HEK293 (cell line): ENCODE measurements at regions not wholly inside any gene's neighbourhood (a gene's known extent, or its start where the extent isn't known, plus 50 kb on each side); places are given as distances from the start of the nearest gene placed in this dataset.

Experiments used
- CTCF ChIA-PET: fragments of 350-600 bp; formaldehyde crosslinking; extraction: SDS; loops from one replicate; lab custom pipeline; 2021; ENCODE audit warnings: antibody characterized with exemption; lab: Yijun Ruan, JAX
- POLR2A ChIA-PET: fragments of 300-600 bp; formaldehyde crosslinking; extraction: SDS; loops from one replicate; lab custom pipeline; 2020; ENCODE audit warnings: antibody characterized with exemption, inconsistent platforms; lab: Yijun Ruan, JAX
- H3K27ac ChIP-seq: fragments of 200-500 bp; sonication (Bioruptor generic); 2 replicates; pipeline ENCODE4 v1.5.1; 2014; ENCODE audit warnings: low read depth, low read length, control low read depth, inconsistent platforms; ENCODE audit errors: extremely low read depth
- H3K36me3 ChIP-seq, 2 experiments: fragments of 200-500 bp in 1 of 2; sonication (Bioruptor generic) in 1 of 2; 1 replicate in 1 of 2; 2 replicates in 1 of 2; pipeline ENCODE4 v1.5.1; 2014 to 2017; ENCODE audit warnings: inconsistent platforms in 2 of 2, low read length in 2 of 2; ENCODE audit not compliant: control insufficient read depth in 2 of 2, insufficient read depth in 1 of 2
- H3K4me1 ChIP-seq: fragments of 200-500 bp; sonication (Bioruptor generic); 2 replicates; pipeline ENCODE4 v1.5.1; 2014; ENCODE audit warnings: mild to moderate bottlenecking, low read length, inconsistent platforms; ENCODE audit not compliant: control insufficient read depth, insufficient read depth
- H3K4me3 ChIP-seq: 2 replicates; pipeline ENCODE4 v1.5.1; 2011; ENCODE audit warnings: low read depth, mild to moderate bottlenecking, control low read depth, low read length, moderate library complexity
- H3K9me3 ChIP-seq: fragments of 200-500 bp; sonication (Bioruptor generic); 2 replicates; pipeline ENCODE4 v1.5.1; 2014; ENCODE audit warnings: low read depth, low read length, inconsistent platforms; ENCODE audit not compliant: control insufficient read depth, insufficient read depth
- AEBP2 ChIP-seq: fragments of 450-650 bp; formaldehyde crosslinking; IDR thresholded peaks from 2 replicates; pipeline ENCODE4 v1.5.1; 2016; ENCODE audit warnings: missing biosample characterization, missing genetic modification characterization, borderline replicate concordance
- CTCF ChIP-seq: fragments of 450-650 bp; formaldehyde crosslinking; IDR thresholded peaks from 2 replicates; pipeline ENCODE4 v1.5.1; 2016; ENCODE audit warnings: missing biosample characterization, missing genetic modification characterization
- EGR2 ChIP-seq: fragments of 450-650 bp; formaldehyde crosslinking; IDR thresholded peaks from 2 replicates; pipeline ENCODE4 v1.5.1; 2016; ENCODE audit warnings: low read depth, missing biosample characterization, missing genetic modification characterization
- GLI4 ChIP-seq: fragments of 450-650 bp; formaldehyde crosslinking; IDR thresholded peaks from 2 replicates; pipeline ENCODE4 v1.5.1; 2016; ENCODE audit warnings: missing biosample characterization, missing genetic modification characterization
- KLF9 ChIP-seq: fragments of 450-650 bp; formaldehyde crosslinking; IDR thresholded peaks from 2 replicates; pipeline ENCODE4 v1.5.1; 2016; ENCODE audit warnings: missing biosample characterization, missing genetic modification characterization, low read depth
- PRDM10 ChIP-seq: fragments of 450-650 bp; formaldehyde crosslinking; IDR thresholded peaks from 2 replicates; pipeline ENCODE4 v1.5.1; 2016; ENCODE audit warnings: missing biosample characterization, missing genetic modification characterization
- REST ChIP-seq: fragments of 450-650 bp; formaldehyde crosslinking; IDR thresholded peaks from 2 replicates; pipeline ENCODE4 v1.5.1; 2016; ENCODE audit warnings: missing biosample characterization, missing genetic modification characterization
- ZBTB7A ChIP-seq: fragments of 450-650 bp; formaldehyde crosslinking; IDR thresholded peaks from 2 replicates; pipeline ENCODE4 v1.5.1; 2016; ENCODE audit warnings: low read depth, missing biosample characterization, missing genetic modification characterization
- ZFP69B ChIP-seq: fragments of 450-650 bp; formaldehyde crosslinking; IDR thresholded peaks from 2 replicates; pipeline ENCODE4 v1.5.1; 2016; ENCODE audit warnings: missing biosample characterization, missing genetic modification characterization
- ZNF16 ChIP-seq: fragments of 450-650 bp; formaldehyde crosslinking; IDR thresholded peaks from 2 replicates; pipeline ENCODE4 v1.5.1; 2016; ENCODE audit warnings: low read depth, missing biosample characterization, missing genetic modification characterization
- ZNF184 ChIP-seq: fragments of 450-650 bp; IDR thresholded peaks from 2 replicates; pipeline ENCODE4 v1.5.1; 2018; ENCODE audit warnings: missing biosample characterization, mild to moderate bottlenecking, missing genetic modification characterization
- ZNF292 ChIP-seq: fragments of 450-650 bp; formaldehyde crosslinking; IDR thresholded peaks from 2 replicates; pipeline ENCODE4 v1.5.1; 2016; ENCODE audit warnings: low read depth, missing biosample characterization, missing genetic modification characterization, borderline replicate concordance
- ZNF341 ChIP-seq: fragments of 450-650 bp; formaldehyde crosslinking; IDR thresholded peaks from 2 replicates; pipeline ENCODE4; 2016; ENCODE audit warnings: low read depth, missing biosample characterization, missing genetic modification characterization
- ZNF37A ChIP-seq: fragments of 450-650 bp; IDR thresholded peaks from 2 replicates; pipeline ENCODE4 v1.5.1; 2018; ENCODE audit warnings: missing biosample characterization, missing genetic modification characterization
- ZNF544 ChIP-seq: fragments of 450-650 bp; formaldehyde crosslinking; IDR thresholded peaks from 2 replicates; pipeline ENCODE4 v1.5.0; 2017; ENCODE audit warnings: missing biosample characterization, missing genetic modification characterization
- ZNF677 ChIP-seq: fragments of 450-650 bp; IDR thresholded peaks from 2 replicates; pipeline ENCODE4 v1.5.0; 2018; ENCODE audit warnings: missing biosample characterization, mild to moderate bottlenecking, missing genetic modification characterization, moderate library complexity
- ZNF76 ChIP-seq: fragments of 450-650 bp; formaldehyde crosslinking; IDR thresholded peaks from 2 replicates; pipeline ENCODE4; 2016; ENCODE audit warnings: low read depth, missing biosample characterization, missing genetic modification characterization, borderline replicate concordance
- ZNF785 ChIP-seq: fragments of 450-650 bp; formaldehyde crosslinking; IDR thresholded peaks from 2 replicates; pipeline ENCODE4 v1.5.1; 2016; ENCODE audit warnings: missing biosample characterization, missing genetic modification characterization
- ZSCAN23 ChIP-seq: fragments of 450-650 bp; formaldehyde crosslinking; IDR thresholded peaks from 2 replicates; pipeline ENCODE4 v1.5.1; 2016; ENCODE audit warnings: missing biosample characterization, missing genetic modification characterization
- ZSCAN30 ChIP-seq: fragments of 450-650 bp; IDR thresholded peaks from 2 replicates; pipeline ENCODE4 v1.5.1; 2018; ENCODE audit warnings: missing biosample characterization, mild to moderate bottlenecking, missing genetic modification characterization, moderate library complexity

- no peak for TF ChIP-seq CTCF (tag by site-specific recombination)
- TF ChIP-seq ZNF785 (tag by site-specific recombination): no peak
Measured at GRCh38 chr10:54909165-54909564, 108.1 kb upstream of the PCDH15 start (continued).

- Histone ChIP-seq H3K36me3 (no peaks in the 10 kb centered on the region), H3K4me3 (no peak overlapping the region), H3K27ac (no peak overlapping the region), H3K4me1 (no peaks in the 10 kb centered on the region), H3K9me3 (no peaks in the 10 kb centered on the region)
- POLR2A ChIA-PET: no interaction called here
- TF ChIP-seq ZNF16 (tag by site-specific recombination) (no peak), ZNF677 (tag by site-specific recombination) (no peak)
- CTCF ChIA-PET: no interaction called here
Measured at GRCh38 chr10:54908019-54908418, 107.0 kb upstream of the PCDH15 start.

GRCh38 chr10:54906940-54907339 is 105.9 kb upstream of the PCDH15 start:
- POLR2A ChIA-PET: no interaction called here
- no peaks in the 10 kb centered on the region for H3K36me3 ChIP-seq
- no peak for TF ChIP-seq EGR2
- no peak for TF ChIP-seq ZNF76 (tag by site-specific recombination)
- no peak for TF ChIP-seq ZNF544 (tag by site-specific recombination)
- no peak for TF ChIP-seq ZNF341
- no peak for TF ChIP-seq KLF9 (tag by site-specific recombination)
- TF ChIP-seq GLI4 (tag by site-specific recombination): no peak
- TF ChIP-seq ZFP69B (tag by site-specific recombination): no peak
- no peak for TF ChIP-seq ZBTB7A (tag by site-specific recombination)
- TF ChIP-seq ZSCAN23 (tag by site-specific recombination): no peak
- no peak for TF ChIP-seq ZNF184 (tag by site-specific recombination)
- TF ChIP-seq ZSCAN30 (tag by site-specific recombination): no peak
- TF ChIP-seq ZNF37A (tag by site-specific recombination): no peak
- TF ChIP-seq, all 188 proteins: peak for 0
- CTCF ChIA-PET: no interaction called here
- Histone ChIP-seq H3K27ac (no peak overlapping the region), H3K9me3 (no peaks in the 10 kb centered on the region), H3K4me3 (no peak overlapping the region), H3K4me1 (no peaks in the 10 kb centered on the region)

- H3K36me3 ChIP-seq: no peaks in the 10 kb centered on the region
- POLR2A ChIA-PET: no interaction called here
- CTCF ChIA-PET: no interaction called here
- no peak overlapping the region for H3K4me3 ChIP-seq
- no peaks in the 10 kb centered on the region for H3K4me1 ChIP-seq
- no peaks in the 10 kb centered on the region for H3K9me3 ChIP-seq
- H3K27ac ChIP-seq: no peak overlapping the region
- TF ChIP-seq REST (tag by site-specific recombination) (no peak), ZNF292 (tag by site-specific recombination) (no peak), AEBP2 (tag by site-specific recombination) (no peak), ZFP69B (tag by site-specific recombination) (no peak), PRDM10 (tag by site-specific recombination) (no peak)
Measured at GRCh38 chr10:54905578-54906192, 104.7 kb upstream of the PCDH15 start.
